ENCODE measurements at regions not wholly inside any gene's neighbourhood (a gene's known extent, or its start where the extent isn't known, plus 50 kb on each side); places are given as distances from the start of the nearest gene placed in this dataset.
A peak's percentile ranks its signal among the peaks of the same experiment; 100 is the strongest.

DNA sequence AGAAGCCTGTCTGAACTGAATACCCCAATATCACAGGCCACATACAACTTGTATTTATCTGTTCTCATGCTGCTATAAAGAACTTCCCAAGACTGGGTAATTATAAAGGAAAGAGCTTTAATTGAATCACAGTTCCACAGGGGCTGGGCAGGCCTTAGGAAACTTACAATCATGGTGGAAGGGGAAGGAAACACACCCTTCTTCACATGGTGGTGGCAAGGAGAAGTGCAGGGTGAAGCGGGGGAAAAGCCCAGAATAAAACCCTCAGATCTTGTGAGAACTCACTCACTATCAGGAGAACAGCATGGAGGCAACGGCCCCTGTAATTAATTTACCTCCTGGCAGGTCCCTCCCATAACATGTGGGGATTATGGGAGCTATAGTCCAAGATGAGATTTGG lies 50.3 kb upstream of the FNDC1 start:
- no peak for DNase-seq (ENCODE audit: low spot score)

DNA sequence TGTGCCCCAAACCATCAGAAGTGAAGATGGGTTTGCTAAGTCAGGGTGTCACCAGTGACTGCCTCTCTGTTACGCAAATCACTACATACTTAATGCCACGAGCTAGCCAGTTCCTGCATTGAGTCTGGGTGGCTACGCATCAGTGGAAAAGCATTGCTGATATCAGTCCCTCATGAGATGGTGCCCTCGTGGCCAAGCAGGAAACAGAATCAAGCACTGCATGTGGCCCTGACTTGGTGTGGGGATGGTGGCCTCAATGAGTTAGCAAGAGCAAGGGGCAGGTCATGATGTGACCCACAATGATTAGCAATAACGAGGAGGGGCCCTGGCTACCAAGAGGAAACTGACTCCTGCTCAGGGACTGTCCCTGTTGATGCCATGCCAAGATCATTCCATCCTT lies 51.6 kb upstream of the FNDC1 start:
- no peak for DNase-seq (ENCODE audit: low spot score)

DNA sequence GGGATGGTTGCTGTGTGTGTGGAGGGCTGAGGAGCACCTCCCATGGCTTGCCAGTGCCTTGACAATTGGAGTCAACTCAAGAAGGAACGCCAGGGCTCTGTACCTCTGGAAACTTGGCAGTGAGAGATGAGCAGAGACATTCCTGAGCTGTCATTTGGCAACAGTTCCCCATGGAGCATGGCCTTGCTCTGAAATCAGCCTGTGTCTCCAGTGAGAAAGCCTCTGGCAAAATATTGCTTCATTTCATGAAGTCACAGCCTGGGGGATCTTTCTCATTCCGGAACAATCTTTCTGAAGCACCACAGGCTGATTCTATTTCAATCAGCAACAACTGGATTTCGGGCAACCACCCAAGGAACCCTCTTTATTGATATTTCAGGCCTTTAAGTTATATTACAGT lies 52.2 kb upstream of the FNDC1 start:
- DNase-seq (ENCODE audit: low spot score): no peak

DNA sequence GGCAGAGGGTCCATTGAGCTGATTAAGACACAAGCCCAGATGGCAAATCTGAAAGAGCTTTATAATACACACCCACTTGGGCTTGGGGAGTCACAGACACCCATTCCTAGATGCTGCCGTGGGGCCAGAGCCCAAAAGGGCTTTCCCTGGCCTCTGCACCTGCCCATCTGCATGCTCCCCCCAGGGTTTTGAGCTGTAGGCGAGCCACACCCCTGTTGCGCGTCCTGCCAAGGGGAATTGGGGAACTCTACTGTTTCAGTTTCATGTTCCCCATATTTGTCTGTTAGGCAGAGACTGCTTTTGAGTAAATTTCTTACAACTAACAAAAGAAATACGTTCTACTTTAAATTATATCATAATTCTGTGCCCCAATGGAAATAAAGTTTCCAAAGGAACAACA lies 52.9 kb upstream of the FNDC1 start:
- DNase-seq (ENCODE audit: low spot score): no peak

DNA sequence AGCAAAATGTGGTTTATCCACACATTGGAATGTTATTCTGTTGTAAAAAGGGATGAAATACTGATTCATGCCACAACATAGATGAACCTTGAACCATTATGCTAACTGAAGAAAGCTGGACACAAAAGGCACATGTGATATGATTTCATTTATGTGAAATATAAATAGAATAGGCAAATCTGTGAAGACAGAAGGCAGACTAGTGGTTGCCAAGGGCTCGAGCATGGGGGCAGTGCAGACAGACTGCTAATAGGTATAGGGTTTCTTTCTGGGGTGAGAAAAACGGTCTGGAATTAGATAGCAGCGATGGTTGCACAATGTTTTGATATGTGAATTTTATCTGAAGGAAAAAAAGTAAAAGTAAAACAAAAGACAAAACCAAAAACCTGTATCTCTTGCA lies 54.6 kb upstream of the FNDC1 start:
- DNase-seq (ENCODE audit: low spot score): no peak

DNA sequence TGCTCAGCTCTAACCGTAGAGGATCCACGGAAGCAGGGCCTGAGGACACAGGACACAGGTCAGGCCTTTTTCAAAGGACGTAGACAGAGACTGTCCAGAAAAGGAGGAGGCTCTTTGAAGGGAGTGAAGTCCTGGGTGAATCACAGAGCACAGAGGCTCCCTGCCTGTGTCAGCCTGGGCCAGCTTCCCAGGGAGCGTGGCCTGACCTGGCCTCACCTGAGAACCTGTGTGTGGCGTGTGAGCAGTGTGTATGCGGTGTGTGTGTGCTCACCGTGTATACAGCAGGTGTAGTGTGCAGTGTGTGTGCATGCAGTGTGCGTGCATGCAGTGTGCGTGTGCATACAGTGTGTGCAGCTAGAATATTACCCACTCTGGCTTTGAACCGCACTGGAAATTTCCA lies 56.0 kb upstream of the FNDC1 start:
- DNase-seq (ENCODE audit: low spot score): no peak

DNA sequence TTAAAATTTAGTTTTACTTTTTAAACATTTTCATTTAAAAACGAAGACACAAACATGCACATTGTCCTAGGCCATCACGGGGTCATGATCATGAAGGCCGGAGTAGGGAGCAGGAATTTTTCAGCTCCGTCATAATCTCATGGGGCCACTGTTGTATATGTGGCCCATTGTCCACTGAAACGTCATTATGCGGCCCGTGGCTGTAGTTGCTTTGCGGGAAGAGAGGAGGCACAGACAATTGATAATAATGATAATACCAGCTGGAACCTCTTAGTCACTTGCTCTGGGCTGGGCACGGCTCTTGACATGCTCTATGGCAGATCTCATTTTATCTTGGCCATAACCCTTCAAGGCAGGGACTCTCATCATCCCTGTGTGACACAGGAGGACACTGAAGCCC lies 56.5 kb upstream of the FNDC1 start:
- no peak for DNase-seq (ENCODE audit: low spot score)

DNA sequence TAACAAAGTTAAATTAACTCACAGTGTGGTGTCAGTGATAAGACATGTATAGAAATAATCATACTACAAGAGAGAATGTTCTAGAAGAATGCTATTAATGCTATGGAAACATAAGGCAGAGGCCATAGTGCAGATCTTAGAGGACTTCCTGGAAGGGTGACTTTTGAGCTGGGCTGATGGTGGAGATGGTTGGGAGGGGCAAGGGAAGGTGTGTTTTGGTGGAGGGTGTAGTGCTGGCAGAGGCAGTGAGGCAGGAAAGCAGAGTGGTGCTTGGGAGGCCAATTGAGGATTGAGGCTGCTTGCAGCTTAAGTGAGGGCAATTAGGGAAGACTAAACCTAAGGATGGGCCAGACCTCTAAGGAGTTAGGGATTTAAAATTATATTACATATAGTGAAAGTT lies 58.5 kb upstream of the FNDC1 start:
- peak; percentile 19 for DNase-seq (ENCODE audit: low spot score)

DNA sequence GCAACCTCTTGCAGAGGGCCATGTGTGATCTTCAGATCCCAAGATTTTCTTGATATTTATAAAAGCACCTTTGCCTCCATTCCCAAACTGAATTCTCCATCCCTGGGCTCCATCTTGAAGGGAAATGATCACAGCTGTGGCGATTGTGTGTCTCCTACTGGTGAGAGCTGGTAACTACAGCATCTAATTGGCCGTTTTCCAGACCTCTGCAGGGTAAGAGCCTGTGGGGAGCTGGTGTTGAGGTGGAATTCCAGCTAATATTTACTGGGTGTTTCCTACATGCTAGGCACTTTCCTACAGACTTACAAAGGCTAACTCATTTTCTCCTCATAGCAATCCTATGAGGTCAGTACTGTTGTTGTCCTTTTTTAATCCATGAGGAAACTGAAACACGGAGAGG lies 59.2 kb upstream of the FNDC1 start:
- peak; percentile 35 for DNase-seq (ENCODE audit: low spot score)

DNA sequence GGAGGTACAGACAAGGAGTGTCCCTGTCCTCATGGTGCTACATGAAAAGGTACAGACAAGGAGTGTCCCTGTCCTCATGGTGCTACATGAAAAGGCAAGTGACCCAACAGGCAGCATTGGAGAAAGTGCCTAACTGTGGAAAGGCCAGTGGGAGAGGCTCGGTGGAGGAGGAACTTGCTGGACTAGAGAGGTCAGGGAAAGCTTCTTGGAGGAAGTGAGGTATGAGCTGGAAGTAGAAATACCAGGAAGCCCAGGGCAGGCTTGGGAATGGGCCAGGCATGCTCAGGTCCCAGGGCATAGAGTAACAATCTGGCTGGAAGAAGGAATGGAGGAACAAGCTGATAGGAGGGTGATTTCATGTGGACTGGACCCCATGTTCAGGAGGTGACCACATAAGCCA lies 59.8 kb upstream of the FNDC1 start:
- no peak for DNase-seq (ENCODE audit: low spot score)

DNA sequence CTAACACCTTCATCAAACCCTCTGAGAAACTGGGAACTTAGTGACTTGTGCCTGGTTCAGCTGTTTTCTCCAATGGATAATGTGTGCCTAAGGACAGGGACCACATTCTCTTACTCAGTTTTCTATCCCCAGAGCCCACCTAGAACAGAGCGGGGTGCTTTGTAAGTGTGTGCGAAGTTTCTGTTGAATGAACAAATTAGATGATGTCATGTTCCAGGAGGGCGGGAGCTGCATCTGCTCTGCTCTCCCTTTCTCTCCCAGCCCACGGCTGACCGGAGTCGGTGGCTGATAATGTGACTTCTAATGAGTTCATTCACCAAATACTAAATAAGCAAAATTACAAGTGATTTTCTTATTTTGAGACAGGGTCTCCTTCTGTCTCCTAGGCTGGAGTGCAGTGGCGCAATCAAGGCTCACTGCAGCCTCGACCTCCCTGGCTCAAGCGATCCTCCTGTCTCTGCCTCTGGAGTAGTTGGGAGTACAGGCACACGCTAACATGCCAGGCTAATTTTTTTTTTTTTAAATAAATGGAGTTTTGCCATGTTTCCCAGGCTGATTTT lies 60.7 kb upstream of the FNDC1 start:
- no peak for DNase-seq (ENCODE audit: low spot score)

DNA sequence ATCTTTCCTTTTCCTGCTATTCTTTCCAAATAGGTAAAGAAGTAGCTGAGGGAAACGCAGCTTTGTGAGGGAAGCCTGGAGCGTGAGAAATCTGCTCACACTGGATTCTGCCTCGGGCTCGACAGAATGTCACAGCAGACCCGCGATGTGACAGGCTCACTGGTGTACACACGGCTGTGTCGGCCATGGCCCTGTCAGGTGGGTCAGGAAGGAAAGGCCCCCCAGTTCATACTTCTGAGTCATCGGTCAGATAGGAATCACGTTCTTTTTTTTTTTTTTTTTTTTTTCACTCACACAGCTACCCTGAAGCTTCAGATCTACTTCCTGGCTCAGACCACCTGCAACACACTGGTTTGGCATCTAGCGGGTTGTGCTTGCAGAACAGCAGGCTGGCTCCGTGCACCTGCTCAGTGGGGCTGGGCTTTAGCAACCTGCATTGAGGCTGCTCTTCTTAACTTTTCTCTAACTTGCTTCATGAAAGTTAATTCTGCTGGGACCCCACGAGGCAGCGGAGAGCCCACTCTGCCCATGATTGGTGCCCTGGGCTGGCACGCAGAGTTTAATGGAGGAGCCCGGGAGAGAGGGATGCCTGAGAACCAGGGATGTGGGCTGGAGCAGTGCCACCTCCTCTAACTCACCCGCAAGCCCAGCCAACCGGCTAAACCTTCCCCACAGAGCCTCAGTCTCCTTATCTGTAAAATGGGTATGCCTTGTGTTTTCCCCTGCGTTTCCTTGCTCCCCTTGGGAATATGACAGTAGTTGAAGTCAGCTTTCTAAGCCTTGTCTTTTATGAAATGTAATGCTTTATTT lies 61.5 kb upstream of the FNDC1 start:
- peak; percentile 83 for DNase-seq (ENCODE audit: low spot score)

DNA sequence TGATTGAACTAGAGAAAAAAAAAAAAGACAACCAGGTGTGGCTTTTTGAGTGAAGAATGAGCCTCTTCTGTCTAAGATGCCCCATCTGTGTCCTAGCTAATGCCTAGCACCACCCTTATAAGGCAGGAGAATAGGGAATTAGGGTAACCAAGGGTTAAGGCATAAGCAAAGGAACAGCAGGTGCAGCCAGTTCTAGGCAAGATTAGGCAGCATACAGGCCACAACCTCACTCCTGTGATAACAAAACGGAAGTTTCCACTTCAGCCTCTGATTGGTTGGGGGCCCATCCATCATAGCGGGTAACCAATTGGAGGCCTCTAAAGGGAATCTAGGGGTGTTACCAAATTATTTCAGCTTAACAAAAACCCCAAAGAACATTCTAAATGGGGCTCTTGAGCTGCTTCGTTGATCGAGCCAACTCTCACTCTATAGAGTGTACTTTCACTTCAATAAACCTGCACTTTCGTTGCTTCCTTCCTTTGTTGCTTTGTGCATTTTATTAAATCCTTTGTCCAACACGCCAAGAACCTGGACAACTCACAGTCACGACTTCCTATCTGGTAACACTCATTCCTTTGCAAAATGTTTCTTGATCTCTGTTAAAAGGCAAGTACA lies 61.9 kb upstream of the TAGAP start:
- peak; percentile 92 for DNase-seq (ENCODE audit: low spot score)

DNA sequence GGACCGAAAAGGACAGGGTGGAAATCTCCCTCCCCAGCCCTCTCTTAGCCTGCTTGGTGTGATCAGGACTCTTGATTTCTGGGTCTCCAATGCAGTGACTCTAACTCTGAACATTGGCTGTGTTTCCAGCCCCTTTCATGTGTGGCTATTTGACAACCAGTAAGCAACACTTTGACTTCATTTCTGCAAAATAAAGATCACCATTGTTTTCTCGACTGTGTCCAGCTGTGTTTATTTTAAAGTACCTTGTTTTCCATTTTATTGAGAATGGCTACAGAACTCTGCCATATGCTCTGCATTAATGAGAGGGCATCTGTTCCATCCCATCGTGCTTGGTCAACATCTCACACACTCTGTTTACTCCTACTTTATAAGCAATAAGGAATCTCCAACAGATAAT lies 60.9 kb upstream of the TAGAP start:
- no peak for DNase-seq (ENCODE audit: low spot score)

DNA sequence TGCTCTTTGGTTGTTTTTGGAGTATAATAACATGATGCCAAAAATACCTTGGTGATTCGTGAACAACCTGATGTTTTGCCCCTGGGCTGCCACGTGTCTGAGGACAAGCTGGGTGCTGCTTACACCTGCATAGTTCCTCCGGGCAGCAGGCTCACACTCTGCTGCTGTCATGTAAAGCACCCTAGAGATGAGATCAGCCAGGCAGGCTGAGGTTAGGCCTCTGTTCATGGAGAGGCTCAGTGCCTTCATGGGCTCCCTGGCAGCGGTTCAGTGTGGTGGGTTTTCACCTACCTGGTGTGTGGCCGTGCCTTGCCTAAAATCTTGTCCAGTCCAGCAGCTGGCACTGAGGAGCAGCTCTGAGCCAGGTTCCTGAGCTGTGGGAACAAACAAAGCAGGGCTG lies 60.1 kb upstream of the TAGAP start:
- no peak for DNase-seq (ENCODE audit: low spot score)

DNA sequence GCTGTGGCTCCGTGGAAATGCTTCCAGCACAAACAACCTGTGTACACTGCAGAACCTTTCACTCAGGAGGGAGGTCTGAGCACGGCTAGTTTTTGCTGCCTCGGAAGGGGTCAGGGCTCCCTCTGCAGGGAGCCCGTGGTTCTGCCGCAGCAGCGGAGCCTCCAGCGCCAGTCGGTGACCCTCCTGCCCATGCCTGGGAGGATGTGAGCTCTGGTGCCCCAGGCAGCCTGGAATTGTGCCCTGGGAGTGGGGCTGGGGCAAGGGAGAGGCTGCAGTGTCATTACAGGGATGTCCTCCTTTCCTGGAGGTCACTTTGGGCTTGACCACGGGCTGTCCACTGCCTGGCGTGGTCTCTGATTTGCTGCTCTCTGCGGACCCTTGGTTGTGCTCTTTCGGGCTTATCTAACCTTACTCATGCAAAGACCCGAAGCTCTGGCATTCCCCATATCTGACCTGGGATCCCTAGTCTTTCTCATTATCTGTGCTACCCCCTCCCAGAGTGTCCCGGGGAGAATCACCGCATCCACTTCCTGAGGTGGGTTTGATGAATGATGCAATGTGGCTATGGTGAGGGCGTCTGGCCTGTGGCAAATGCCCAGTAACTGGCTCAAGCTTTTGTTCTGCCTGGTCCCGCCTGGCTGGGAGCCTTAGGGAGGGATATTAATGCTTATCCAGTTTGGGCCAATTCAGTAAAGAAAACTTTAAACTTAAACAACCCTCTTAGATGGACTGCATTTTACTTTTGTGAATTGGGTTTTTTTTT lies 59.6 kb upstream of the TAGAP start:
- DNase-seq (ENCODE audit: low spot score): peak; percentile 84

DNA sequence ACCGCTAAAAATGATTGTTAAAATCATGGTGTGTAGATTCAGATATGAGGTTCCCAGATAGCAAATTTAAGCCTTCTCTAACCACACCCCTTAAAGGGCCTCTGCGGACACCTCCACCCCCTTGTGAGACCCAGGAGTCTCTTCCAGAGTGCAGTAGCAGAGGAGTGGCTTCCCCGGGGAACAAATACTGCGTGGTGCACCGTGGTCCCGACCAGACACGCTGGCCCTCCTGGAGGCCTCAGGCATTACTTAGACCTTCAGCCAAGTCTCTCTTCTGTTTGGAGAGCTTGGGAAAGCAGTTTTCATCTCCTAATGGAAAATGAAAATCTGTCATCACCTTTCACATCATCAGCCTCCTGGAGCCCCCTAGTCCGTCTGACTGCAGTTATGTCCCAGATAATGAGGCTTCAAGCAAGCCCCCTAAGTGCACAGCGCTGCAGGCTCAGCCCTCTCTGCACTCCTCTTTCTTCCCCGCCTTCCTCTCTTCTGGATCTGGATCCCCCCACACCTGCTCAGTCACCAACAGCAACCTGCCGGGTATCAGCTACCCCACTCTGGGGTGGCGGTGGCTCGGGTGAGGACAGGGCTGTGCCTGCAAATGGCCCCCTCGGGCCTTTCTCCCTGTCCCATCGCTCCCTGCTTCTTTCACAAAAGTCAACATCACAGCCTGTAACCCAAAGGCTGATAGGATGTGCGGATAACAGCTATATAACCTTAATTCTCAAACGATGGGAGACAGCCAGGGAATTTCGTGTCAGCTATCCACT lies 58.8 kb upstream of the TAGAP start:
- DNase-seq (ENCODE audit: low spot score): no peak

DNA sequence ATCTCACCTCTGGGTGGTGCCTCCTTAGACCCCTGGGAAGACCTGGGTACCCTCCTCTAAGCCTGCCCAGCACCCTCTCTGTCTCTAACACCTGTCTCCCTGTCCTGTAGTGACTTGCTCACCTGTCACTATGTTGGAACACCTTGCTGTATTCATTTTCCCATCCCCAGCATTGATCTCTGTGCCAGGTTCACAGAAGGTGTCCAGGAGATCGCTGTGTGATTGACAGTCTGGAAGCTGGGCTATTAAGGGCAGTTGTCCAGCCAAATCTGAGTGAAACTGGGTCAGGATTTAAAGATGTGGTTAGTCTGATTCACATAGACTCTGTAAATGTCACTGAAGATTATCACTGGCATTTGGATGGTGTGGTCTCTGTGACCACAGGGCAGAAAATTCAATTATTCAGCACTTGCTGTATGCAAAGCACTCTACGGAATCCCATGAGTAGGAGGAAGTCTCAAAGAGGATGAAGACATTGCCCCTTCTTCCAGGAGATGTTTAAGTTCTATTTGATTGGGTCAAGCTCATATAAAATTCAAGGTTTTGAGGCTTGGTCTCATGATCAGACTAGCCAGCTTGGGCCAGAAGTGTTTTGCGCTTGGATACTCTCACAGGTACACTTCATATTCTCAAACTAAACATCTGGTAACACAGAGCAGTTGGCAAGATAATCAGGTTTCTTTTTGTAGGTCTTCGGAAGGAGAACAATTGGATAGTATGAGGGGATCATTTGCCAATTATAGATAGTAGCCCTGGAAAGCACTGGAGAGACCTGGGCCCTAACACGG lies 57.8 kb upstream of the TAGAP start:
- no peak for DNase-seq (ENCODE audit: low spot score)

DNA sequence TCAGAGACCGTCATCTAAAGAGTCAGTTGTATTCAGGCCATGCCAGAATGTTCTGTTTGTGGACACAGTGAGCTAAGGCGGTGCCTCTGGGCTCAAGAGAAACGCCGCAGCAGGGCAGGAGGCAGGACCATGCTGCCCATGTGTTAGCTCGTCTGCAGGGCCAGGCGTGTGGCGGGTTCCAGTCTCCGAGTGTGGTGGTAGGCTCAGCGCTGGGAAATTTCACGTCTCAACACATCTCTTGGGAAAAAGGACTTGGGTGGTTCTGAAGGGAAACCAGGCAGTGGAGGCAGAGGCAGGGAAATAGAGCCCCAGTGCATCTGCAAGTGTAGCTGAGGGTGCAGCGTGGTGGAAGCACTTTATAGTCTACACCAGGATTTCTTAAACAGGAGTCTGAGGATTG lies 56.9 kb upstream of the TAGAP start:
- no peak for DNase-seq (ENCODE audit: low spot score)

DNA sequence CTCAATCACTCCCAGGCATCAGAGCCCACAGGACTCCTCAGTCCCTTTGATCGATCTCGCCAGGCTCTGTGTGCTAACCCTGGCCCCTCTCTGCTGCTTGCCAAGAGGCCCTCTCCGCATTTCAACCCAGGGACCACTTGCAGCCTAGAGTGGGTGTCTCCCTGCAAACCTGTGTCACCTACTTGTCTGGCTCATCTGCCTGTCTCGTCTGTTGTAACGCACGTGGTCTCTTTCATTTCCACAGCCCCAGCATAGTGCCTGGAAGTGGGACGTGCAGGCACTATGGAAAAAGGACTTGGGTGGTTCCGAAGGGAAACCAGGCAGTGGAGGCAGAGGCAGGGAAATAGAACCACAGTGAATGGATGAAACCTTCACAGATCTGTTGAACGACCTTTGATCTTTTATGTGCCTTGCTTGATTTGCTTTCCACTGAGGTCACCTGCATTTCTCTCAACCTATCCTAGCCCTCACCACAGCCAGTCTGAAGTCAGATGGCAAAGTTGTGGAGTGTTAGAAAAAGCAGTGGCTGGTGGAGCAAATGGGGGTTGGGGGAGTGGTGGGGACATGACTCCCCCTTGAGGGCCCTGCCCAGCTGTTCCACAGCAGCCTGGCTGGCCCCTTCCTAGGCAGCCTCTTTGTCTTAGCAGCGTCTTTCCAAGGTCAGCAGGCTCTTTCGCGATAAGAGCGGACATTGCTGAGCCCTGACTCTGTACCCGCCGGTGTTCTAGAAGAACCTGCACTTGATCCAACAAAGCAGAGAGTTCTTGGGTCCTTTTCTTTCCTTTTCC lies 55.8 kb upstream of the TAGAP start:
- DNase-seq (ENCODE audit: low spot score): no peak

DNA sequence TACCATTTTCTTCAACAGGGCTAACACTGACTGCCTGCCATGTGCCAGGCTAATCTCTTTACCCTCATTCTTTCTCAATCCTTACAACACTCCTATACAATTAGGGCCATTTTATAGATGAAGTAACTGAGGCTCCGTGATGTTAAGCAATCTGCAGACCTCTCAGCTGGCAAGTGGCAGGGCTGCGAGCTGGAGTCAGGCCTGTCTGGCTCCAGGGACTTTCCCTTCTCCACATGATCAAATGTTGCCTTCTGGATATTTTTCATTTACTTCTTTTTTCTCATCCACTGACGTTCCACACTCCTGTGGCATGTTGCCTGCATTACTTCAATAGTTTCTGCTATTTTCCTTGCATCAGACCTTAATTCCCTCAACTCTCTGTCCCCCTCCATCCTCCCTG lies 55.2 kb upstream of the TAGAP start:
- no peak for DNase-seq (ENCODE audit: low spot score)

All from CD4-positive, alpha-beta T cell treated with Interleukin-6 at 100 ng/mL for 8 hours (primary cell).